Hepatocyte (in vitro differentiated cells): ENCODE measurements at regions not wholly inside any gene's neighbourhood (a gene's known extent, or its start where the extent isn't known, plus 50 kb on each side); places are given as distances from the start of the nearest gene placed in this dataset.

Experiments used
- EZH2 ChIP-seq: fragments of 200-600 bp; sonication (generic); IDR thresholded peaks from 2 replicates; pipeline ENCODE4 v1.6.1; 2016; ENCODE audit warnings: antibody characterized with exemption, mild to moderate bottlenecking, borderline replicate concordance
- EZH2phosphoT487 ChIP-seq: fragments of 200-600 bp; sonication (generic); IDR thresholded peaks from one replicate; pipeline ENCODE4 v1.6.1; 2018; ENCODE audit warnings: antibody characterized with exemption, mild to moderate bottlenecking, low read depth, moderate library complexity; ENCODE audit not compliant: unreplicated experiment, severe bottlenecking
- TF ChIP-seq, protein P1 (sequence below): fragments of 200-600 bp; sonication (generic); IDR thresholded peaks from 2 replicates; pipeline ENCODE4 v1.5.1; 2016; ENCODE audit warnings: antibody characterized with exemption, mild to moderate bottlenecking; ENCODE audit not compliant: poor library complexity

DNA sequence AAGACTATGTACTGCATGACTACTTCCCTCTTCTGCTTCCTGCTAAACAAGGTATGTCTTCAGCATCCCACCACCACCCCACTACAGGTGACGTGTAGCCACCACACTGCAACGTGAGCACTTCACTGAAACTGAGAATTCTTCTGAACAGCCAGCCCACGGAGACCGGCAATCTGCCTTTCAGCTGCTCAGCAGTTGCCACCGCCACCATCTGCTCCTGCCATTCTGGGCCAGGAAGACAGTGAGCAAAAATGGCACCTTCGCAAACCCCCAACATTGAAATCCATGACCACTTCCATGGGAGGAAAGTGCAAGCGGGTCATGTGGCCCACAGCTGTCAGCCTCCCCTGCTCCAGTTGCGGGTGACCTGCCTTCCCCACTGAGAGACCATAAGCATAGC is 443.4 kb upstream of the ST8SIA4 start:
- TF ChIP-seq EZH2phosphoT487 = no peak
- TF ChIP-seq, protein P1, sequence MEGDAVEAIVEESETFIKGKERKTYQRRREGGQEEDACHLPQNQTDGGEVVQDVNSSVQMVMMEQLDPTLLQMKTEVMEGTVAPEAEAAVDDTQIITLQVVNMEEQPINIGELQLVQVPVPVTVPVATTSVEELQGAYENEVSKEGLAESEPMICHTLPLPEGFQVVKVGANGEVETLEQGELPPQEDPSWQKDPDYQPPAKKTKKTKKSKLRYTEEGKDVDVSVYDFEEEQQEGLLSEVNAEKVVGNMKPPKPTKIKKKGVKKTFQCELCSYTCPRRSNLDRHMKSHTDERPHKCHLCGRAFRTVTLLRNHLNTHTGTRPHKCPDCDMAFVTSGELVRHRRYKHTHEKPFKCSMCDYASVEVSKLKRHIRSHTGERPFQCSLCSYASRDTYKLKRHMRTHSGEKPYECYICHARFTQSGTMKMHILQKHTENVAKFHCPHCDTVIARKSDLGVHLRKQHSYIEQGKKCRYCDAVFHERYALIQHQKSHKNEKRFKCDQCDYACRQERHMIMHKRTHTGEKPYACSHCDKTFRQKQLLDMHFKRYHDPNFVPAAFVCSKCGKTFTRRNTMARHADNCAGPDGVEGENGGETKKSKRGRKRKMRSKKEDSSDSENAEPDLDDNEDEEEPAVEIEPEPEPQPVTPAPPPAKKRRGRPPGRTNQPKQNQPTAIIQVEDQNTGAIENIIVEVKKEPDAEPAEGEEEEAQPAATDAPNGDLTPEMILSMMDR = no peak
- TF ChIP-seq EZH2 = no peak
